Mesendoderm (in vitro differentiated cells): ENCODE measurements at regions not wholly inside any gene's neighbourhood (a gene's known extent, or its start where the extent isn't known, plus 50 kb on each side); places are given as distances from the start of the nearest gene placed in this dataset.

Experiments
- DNase-seq: peaks from one replicate; pipeline ENCODE4 v3.0.0; 2013
- H2AK5ac ChIP-seq: 2 replicates; pipeline ENCODE4 v1.6.1; 2013; ENCODE audit warnings: low read length, inconsistent platforms
- H2BK120ac ChIP-seq: 2 replicates; pipeline ENCODE4 v1.6.1; 2013; ENCODE audit warnings: low read depth, mild to moderate bottlenecking, low read length, moderate library complexity, mixed read lengths
- H2BK15ac ChIP-seq: replicated peaks from 2 replicates; pipeline ENCODE4 v1.6.1; 2013; ENCODE audit warnings: low read depth, mild to moderate bottlenecking, moderate library complexity
- H2BK5ac ChIP-seq: 2 replicates; pipeline ENCODE4 v1.6.1; 2013; ENCODE audit warnings: low read length, inconsistent platforms
- H3K18ac ChIP-seq: 2 replicates; pipeline ENCODE4 v1.6.1; 2013; ENCODE audit warnings: mild to moderate bottlenecking, low read length, mixed read lengths
- H3K23ac ChIP-seq: one replicate; pipeline ENCODE4 v1.6.1; 2013; ENCODE audit warnings: low read length
- H3K27ac ChIP-seq: 2 replicates; pipeline ENCODE4 v1.5.1; 2013; ENCODE audit warnings: low read depth, mild to moderate bottlenecking, inconsistent platforms, low read length, moderate library complexity
- H3K27me3 ChIP-seq: 2 replicates; pipeline ENCODE4 v1.6.1; 2013; ENCODE audit warnings: low read length, control low read depth, mild to moderate bottlenecking, inconsistent platforms; ENCODE audit not compliant: insufficient read depth, poor library complexity
- H3K36me3 ChIP-seq: 2 replicates; pipeline ENCODE4 v1.6.1; 2013; ENCODE audit warnings: low read length, inconsistent platforms; ENCODE audit not compliant: control insufficient read depth, insufficient read depth
- H3K4ac ChIP-seq: one replicate; pipeline ENCODE4 v1.6.1; 2013; ENCODE audit warnings: low read depth, mild to moderate bottlenecking, low read length, moderate library complexity
- H3K4me1 ChIP-seq: 2 replicates; pipeline ENCODE4 v1.6.1; 2013; ENCODE audit warnings: low read depth, low read length, inconsistent platforms; ENCODE audit not compliant: control insufficient read depth
- H3K4me2 ChIP-seq: 2 replicates; pipeline ENCODE4 v1.6.1; 2013; ENCODE audit warnings: low read length
- H3K4me3 ChIP-seq: 2 replicates; pipeline ENCODE4 v1.5.1; 2013; ENCODE audit warnings: mild to moderate bottlenecking, low read length
- H3K56ac ChIP-seq: one replicate; pipeline ENCODE4 v1.6.1; 2013; ENCODE audit warnings: low read length
- H3K79me1 ChIP-seq: 2 replicates; pipeline ENCODE4 v1.6.1; 2013; ENCODE audit warnings: low read length, inconsistent platforms
- H3K79me2 ChIP-seq: 2 replicates; pipeline ENCODE4 v1.6.1; 2013; ENCODE audit warnings: mild to moderate bottlenecking, low read length; ENCODE audit not compliant: control insufficient read depth, insufficient read depth
- H3K9ac ChIP-seq: 2 replicates; pipeline ENCODE4 v1.6.1; 2013; ENCODE audit warnings: low read length, inconsistent platforms
- H4K5ac ChIP-seq: one replicate; pipeline ENCODE4 v1.6.1; 2013; ENCODE audit warnings: low read length
- H4K8ac ChIP-seq: one replicate; pipeline ENCODE4 v1.6.1; 2013; ENCODE audit warnings: low read depth, mild to moderate bottlenecking, control low read depth, low read length, moderate library complexity
- WGBS: extraction: QIAGEN DNeasy Blood & Tissue Kit; methylation state at CpG from one replicate; pipeline ENCODE4 v1.1.7; 2013; ENCODE audit warnings: low lambda C conversion rate, missing lambda C conversion rate; ENCODE audit not compliant: insufficient coverage; ENCODE audit errors: extremely low coverage; 5-methylcytosine and 5-hydroxymethylcytosine counted together

GRCh38 chr18:57991552-57991951, 52.5 kb upstream of the NEDD4L start:
- Histone ChIP-seq H2BK5ac (no peak overlapping the region), H4K5ac (no peak overlapping the region), H3K9ac (no peak overlapping the region), H3K27me3 (no peaks in the 10 kb centered on the region), H2BK15ac (no peak overlapping the region), H3K56ac (no peak overlapping the region), H3K4me2 (no peak overlapping the region), H3K79me2 (no peaks in the 10 kb centered on the region), H2AK5ac (no peak overlapping the region), H3K4me3 (no peak overlapping the region), H3K18ac (no peak overlapping the region), H3K36me3 (no peaks in the 10 kb centered on the region), H3K4me1 (no peaks in the 10 kb centered on the region), H3K79me1 (no peaks in the 10 kb centered on the region), H2BK120ac (no peak overlapping the region), H3K27ac (no peak overlapping the region), H3K4ac (no peak overlapping the region), H3K23ac (no peak overlapping the region), H4K8ac (no peak overlapping the region)
- no CpG with 5 or more reads among the region's 1 CpG for WGBS
- DNase-seq = no peak

- Histone ChIP-seq H3K4me1 (no peaks in the 10 kb centered on the region), H2AK5ac (no peak overlapping the region), H3K4ac (no peak overlapping the region), H2BK120ac (no peak overlapping the region), H4K8ac (no peak overlapping the region), H3K4me2 (no peak overlapping the region), H3K27me3 (no peaks in the 10 kb centered on the region), H2BK5ac (no peak overlapping the region), H3K23ac (no peak overlapping the region), H3K9ac (no peak overlapping the region), H3K56ac (no peak overlapping the region), H3K36me3 (no peaks in the 10 kb centered on the region), H3K4me3 (no peak overlapping the region), H4K5ac (no peak overlapping the region), H3K79me1 (no peaks in the 10 kb centered on the region), H2BK15ac (no peak overlapping the region), H3K27ac (no peak overlapping the region), H3K18ac (no peak overlapping the region), H3K79me2 (no peaks in the 10 kb centered on the region)
- no CpG with 5 or more reads among the region's 8 CpGs for WGBS
- DNase-seq = no peak
These were observed 54.5 kb upstream of the NEDD4L start for GRCh38 chr18:57989536-57989935.

GRCh38 chr18:57984490-57985115, 59.4 kb upstream of the NEDD4L start:
- H3K79me1 ChIP-seq = no peaks in the 10 kb centered on the region
- H3K27me3 ChIP-seq = no peaks in the 10 kb centered on the region
- no peak overlapping the region for H3K23ac ChIP-seq
- H2BK120ac ChIP-seq = no peak overlapping the region
- no peaks in the 10 kb centered on the region for H3K36me3 ChIP-seq
- H3K4me2 ChIP-seq = no peak overlapping the region
- H4K5ac ChIP-seq = no peak overlapping the region
- no peak overlapping the region for H2AK5ac ChIP-seq
- H3K9ac ChIP-seq = no peak overlapping the region
- no peak overlapping the region for H3K56ac ChIP-seq
- no peak overlapping the region for H3K4me3 ChIP-seq
- no peak overlapping the region for H3K18ac ChIP-seq
- H3K4me1 ChIP-seq = no peaks in the 10 kb centered on the region
- H2BK15ac ChIP-seq = no peak overlapping the region
- no peak overlapping the region for H3K4ac ChIP-seq
- no peak overlapping the region for H4K8ac ChIP-seq
- no CpG with 5 or more reads among the region's 5 CpGs for WGBS
- no peaks in the 10 kb centered on the region for H3K79me2 ChIP-seq
- no peak overlapping the region for H3K27ac ChIP-seq
- DNase-seq = no peak
- no peak overlapping the region for H2BK5ac ChIP-seq

GRCh38 chr18:57983965-57984364, 60.1 kb upstream of the NEDD4L start:
- 83% methylated on average over 1 of the region's 3 CpGs for WGBS
- H2BK120ac ChIP-seq = no peak overlapping the region

GRCh38 chr18:57983472-57983871, 60.6 kb upstream of the NEDD4L start:
- no peak overlapping the region for H2BK15ac ChIP-seq
- H3K79me1 ChIP-seq = no peaks in the 10 kb centered on the region
- no peak overlapping the region for H3K18ac ChIP-seq
- no peak overlapping the region for H2BK120ac ChIP-seq
- no peak overlapping the region for H3K23ac ChIP-seq
- no peak overlapping the region for H3K27ac ChIP-seq
- H4K5ac ChIP-seq = no peak overlapping the region
- H3K27me3 ChIP-seq = no peaks in the 10 kb centered on the region
- H2AK5ac ChIP-seq = no peak overlapping the region
- H4K8ac ChIP-seq = no peak overlapping the region
- no peak overlapping the region for H3K56ac ChIP-seq
- H3K4me3 ChIP-seq = no peak overlapping the region
- DNase-seq = no peak
- no peaks in the 10 kb centered on the region for H3K36me3 ChIP-seq
- no peaks in the 10 kb centered on the region for H3K4me1 ChIP-seq
- no peak overlapping the region for H3K4ac ChIP-seq
- no peaks in the 10 kb centered on the region for H3K79me2 ChIP-seq
- H3K4me2 ChIP-seq = no peak overlapping the region
- no peak overlapping the region for H2BK5ac ChIP-seq
- no CpG with 5 or more reads among the region's 3 CpGs for WGBS
- no peak overlapping the region for H3K9ac ChIP-seq

More at GRCh38 chr18:57983965-57984364, 60.1 kb upstream of the NEDD4L start:
- no peaks in the 10 kb centered on the region for H3K4me1 ChIP-seq
- no peak overlapping the region for H3K23ac ChIP-seq
- no peaks in the 10 kb centered on the region for H3K27me3 ChIP-seq
- no peaks in the 10 kb centered on the region for H3K36me3 ChIP-seq
- no peak overlapping the region for H2BK5ac ChIP-seq
- no peak overlapping the region for H3K27ac ChIP-seq
- H4K5ac ChIP-seq = no peak overlapping the region
- no peak overlapping the region for H2BK15ac ChIP-seq
- no peaks in the 10 kb centered on the region for H3K79me1 ChIP-seq
- H3K4me3 ChIP-seq = no peak overlapping the region
- H3K4me2 ChIP-seq = no peak overlapping the region
- no peak overlapping the region for H4K8ac ChIP-seq
- no peaks in the 10 kb centered on the region for H3K79me2 ChIP-seq
- DNase-seq = no peak
- H3K56ac ChIP-seq = no peak overlapping the region
- no peak overlapping the region for H3K4ac ChIP-seq
- no peak overlapping the region for H3K9ac ChIP-seq
- H3K18ac ChIP-seq = no peak overlapping the region
- H2AK5ac ChIP-seq = no peak overlapping the region

- H4K8ac ChIP-seq = no peak overlapping the region
- no peak overlapping the region for H2BK120ac ChIP-seq
- no peak overlapping the region for H3K4me2 ChIP-seq
- H3K56ac ChIP-seq = no peak overlapping the region
- no peaks in the 10 kb centered on the region for H3K36me3 ChIP-seq
- DNase-seq = no peak
- no peak overlapping the region for H3K27ac ChIP-seq
- H2BK5ac ChIP-seq = no peak overlapping the region
- H3K18ac ChIP-seq = no peak overlapping the region
- no peak overlapping the region for H2BK15ac ChIP-seq
- no peaks in the 10 kb centered on the region for H3K27me3 ChIP-seq
- H3K79me2 ChIP-seq = no peaks in the 10 kb centered on the region
- no CpG with 5 or more reads among the region's 11 CpGs for WGBS
- no peak overlapping the region for H2AK5ac ChIP-seq
- H3K4me1 ChIP-seq = no peaks in the 10 kb centered on the region
- no peak overlapping the region for H4K5ac ChIP-seq
- H3K23ac ChIP-seq = no peak overlapping the region
- H3K9ac ChIP-seq = no peak overlapping the region
- H3K4me3 ChIP-seq = no peak overlapping the region
- H3K4ac ChIP-seq = no peak overlapping the region
- H3K79me1 ChIP-seq = no peaks in the 10 kb centered on the region
These were observed 61.5 kb upstream of the NEDD4L start for GRCh38 chr18:57982372-57983021.
